ENCODE measurements at regions not wholly inside any gene's neighbourhood (a gene's known extent, or its start where the extent isn't known, plus 50 kb on each side); places are given as distances from the start of the nearest gene placed in this dataset.

- no peaks in the 10 kb centered on the region for H3K27me3 ChIP-seq (ENCODE audit: control insufficient read depth in 3 of 3, insufficient read depth in 3 of 3, low read length in 2 of 3)
- H3K9me3 ChIP-seq (ENCODE audit: control insufficient read depth in 4 of 4, insufficient read depth in 3 of 4, low read length in 3 of 4): peaks cover 0 to 8% (median 2%) of the 10 kb centered on the region in 4 donors
- no peak for TF ChIP-seq CTCF (IDR thresholded peaks at IDR 0.05; ENCODE audit: control extremely low read depth, extremely low read depth)
- no peak overlapping the region for H3K27ac ChIP-seq (ENCODE audit: low read depth in 1 of 2, low read length in 1 of 2)
- WGBS, 2 donors: 63 to 79% methylated on average over 1 of the region's 1 CpG
- no peaks in the 10 kb centered on the region for H3K4me1 ChIP-seq (ENCODE audit: control insufficient read depth in 5 of 5, insufficient read depth in 5 of 5, low read length in 5 of 5)
- no peak overlapping the region for H3K4me3 ChIP-seq
- H3K36me3 ChIP-seq (ENCODE audit: control insufficient read depth in 4 of 4, insufficient read depth in 4 of 4, low read length in 4 of 4): no peaks in the 10 kb centered on the region
- ATAC-seq (ENCODE audit: insufficient read depth, low FRiP score) (no peak), DNase-seq (no peak)
- no peak overlapping the region for H3K9ac ChIP-seq (ENCODE audit: insufficient read depth in 1 of 2, low read length in 2 of 2)
These were observed 428.9 kb downstream of the MATN1 start for GRCh38 chr1:30294508-30294907.

- Histone ChIP-seq H3K36me3 (ENCODE audit: control insufficient read depth in 4 of 4, insufficient read depth in 4 of 4, low read length in 4 of 4) (no peaks in the 10 kb centered on the region), H3K9ac (ENCODE audit: insufficient read depth in 1 of 2, low read length in 2 of 2) (no peak overlapping the region), H3K9me3 (ENCODE audit: control insufficient read depth in 4 of 4, insufficient read depth in 3 of 4, low read length in 3 of 4) (peaks cover 0 to 6% (median 2%) of the 10 kb centered on the region in 4 donors), H3K4me3 (no peak overlapping the region), H3K27me3 (ENCODE audit: control insufficient read depth in 3 of 3, insufficient read depth in 3 of 3, low read length in 2 of 3) (no peaks in the 10 kb centered on the region), H3K4me1 (ENCODE audit: control insufficient read depth in 5 of 5, insufficient read depth in 5 of 5, low read length in 5 of 5) (no peaks in the 10 kb centered on the region), H3K27ac (ENCODE audit: low read depth in 1 of 2, low read length in 1 of 2) (no peak overlapping the region)
- DNase-seq (no peak), ATAC-seq (ENCODE audit: insufficient read depth, low FRiP score) (no peak)
- 69 to 85% methylated on average over 3 of the region's 3 CpGs for WGBS, 2 donors
- no peak for TF ChIP-seq CTCF (IDR thresholded peaks at IDR 0.05; ENCODE audit: control extremely low read depth, extremely low read depth)
These were observed 430.9 kb downstream of the MATN1 start for GRCh38 chr1:30292451-30292850.

- Histone ChIP-seq H3K27me3 (ENCODE audit: control insufficient read depth in 3 of 3, insufficient read depth in 3 of 3, low read length in 2 of 3) (no peaks in the 10 kb centered on the region), H3K9me3 (ENCODE audit: control insufficient read depth in 4 of 4, insufficient read depth in 3 of 4, low read length in 3 of 4) (peaks cover 0 to 4% (median 0%) of the 10 kb centered on the region in 4 donors), H3K4me1 (ENCODE audit: control insufficient read depth in 5 of 5, insufficient read depth in 5 of 5, low read length in 5 of 5) (no peaks in the 10 kb centered on the region), H3K4me3 (no peak overlapping the region), H3K9ac (ENCODE audit: insufficient read depth in 1 of 2, low read length in 2 of 2) (no peak overlapping the region), H3K36me3 (ENCODE audit: control insufficient read depth in 4 of 4, insufficient read depth in 4 of 4, low read length in 4 of 4) (no peaks in the 10 kb centered on the region), H3K27ac (ENCODE audit: low read depth in 1 of 2, low read length in 1 of 2) (no peak overlapping the region)
- no peak for TF ChIP-seq CTCF (IDR thresholded peaks at IDR 0.05; ENCODE audit: control extremely low read depth, extremely low read depth)
- DNase-seq (peak in 1 of 3 donors; percentile 4), ATAC-seq (ENCODE audit: insufficient read depth, low FRiP score) (no peak)
These were observed 431.9 kb downstream of the MATN1 start for GRCh38 chr1:30291526-30291925.

- Histone ChIP-seq H3K4me1 (ENCODE audit: control insufficient read depth in 5 of 5, insufficient read depth in 5 of 5, low read length in 5 of 5) (peaks cover 0 to 3% (median 0%) of the 10 kb centered on the region in 5 donors), H3K27ac (ENCODE audit: low read depth in 1 of 2, low read length in 1 of 2) (no peak overlapping the region), H3K36me3 (ENCODE audit: control insufficient read depth in 4 of 4, insufficient read depth in 4 of 4, low read length in 4 of 4) (no peaks in the 10 kb centered on the region), H3K4me3 (no peak overlapping the region), H3K9ac (ENCODE audit: insufficient read depth in 1 of 2, low read length in 2 of 2) (no peak overlapping the region), H3K9me3 (ENCODE audit: control insufficient read depth in 4 of 4, insufficient read depth in 3 of 4, low read length in 3 of 4) (peaks cover 0 to 4% (median 0%) of the 10 kb centered on the region in 4 donors), H3K27me3 (ENCODE audit: control insufficient read depth in 3 of 3, insufficient read depth in 3 of 3, low read length in 2 of 3) (no peaks in the 10 kb centered on the region)
- WGBS, 2 donors: 32 to 50% methylated on average over 1 of the region's 1 CpG
- DNase-seq (peak in 2 of 3 donors; percentile 6 to 35), ATAC-seq (ENCODE audit: insufficient read depth, low FRiP score) (no peak)
- no peak for TF ChIP-seq CTCF (IDR thresholded peaks at IDR 0.05; ENCODE audit: control extremely low read depth, extremely low read depth)
These were observed 432.8 kb downstream of the MATN1 start for GRCh38 chr1:30290581-30290980.
